Activated CD4-positive, alpha-beta T cell treated with anti-CD3 and anti-CD28 coated beads, Interleukin-2, amount 10 ng/mL, durations not matched to agents 24 days and 14 days (primary cell): ENCODE measurements at regions not wholly inside any gene's neighbourhood (a gene's known extent, or its start where the extent isn't known, plus 50 kb on each side); places are given as distances from the start of the nearest gene placed in this dataset.

Experiments used
- DNase-seq: peaks from one replicate; pipeline ENCODE4 v3.0.0; 2022
- H3K27ac Mint-ChIP-seq: one replicate; pipeline ENCODE4 v1.8.0; 2022; ENCODE audit warnings: mild to moderate bottlenecking, mixed read lengths
- H3K27me3 Mint-ChIP-seq: one replicate; pipeline ENCODE4 v1.8.0; 2022; ENCODE audit warnings: mixed read lengths
- H3K36me3 Mint-ChIP-seq: one replicate; pipeline ENCODE4 v1.8.0; 2022; ENCODE audit warnings: low read depth, mild to moderate bottlenecking, mixed read lengths
- H3K4me1 Mint-ChIP-seq: one replicate; pipeline ENCODE4 v1.8.0; 2021; ENCODE audit warnings: mixed read lengths
- H3K4me3 Mint-ChIP-seq: one replicate; pipeline ENCODE4 v1.8.0; 2022; ENCODE audit warnings: mild to moderate bottlenecking, moderate library complexity, mixed read lengths
- H3K9me3 Mint-ChIP-seq: one replicate; pipeline ENCODE4 v1.8.0; 2021; ENCODE audit warnings: mixed read lengths
- intact Hi-C: fragments of 100-400 bp; cut with micrococcal nuclease; formaldehyde crosslinking; loops from one replicate; pipeline ENCODE4 v1.15.1; 2023

- no peaks in the 10 kb centered on the region for H3K4me1 Mint-ChIP-seq
- DNase-seq = no peak
- no peaks in the 10 kb centered on the region for H3K27me3 Mint-ChIP-seq
- intact Hi-C loops = no loop called here
- no peaks in the 10 kb centered on the region for H3K36me3 Mint-ChIP-seq
- H3K27ac Mint-ChIP-seq = no peak overlapping the region
- H3K4me3 Mint-ChIP-seq = no peak overlapping the region
- H3K9me3 Mint-ChIP-seq = no peaks in the 10 kb centered on the region
These were observed 213.2 kb downstream of the SLC7A11 start for GRCh38 chr4:138028923-138029322.

- intact Hi-C loops = no loop called here
- Mint-ChIP-seq H3K27ac (no peak overlapping the region), H3K36me3 (no peaks in the 10 kb centered on the region), H3K27me3 (no peaks in the 10 kb centered on the region), H3K9me3 (no peaks in the 10 kb centered on the region), H3K4me3 (no peak overlapping the region), H3K4me1 (no peaks in the 10 kb centered on the region)
- DNase-seq = no peak
These were observed 220.9 kb downstream of the SLC7A11 start for GRCh38 chr4:138021139-138021830.

DNA sequence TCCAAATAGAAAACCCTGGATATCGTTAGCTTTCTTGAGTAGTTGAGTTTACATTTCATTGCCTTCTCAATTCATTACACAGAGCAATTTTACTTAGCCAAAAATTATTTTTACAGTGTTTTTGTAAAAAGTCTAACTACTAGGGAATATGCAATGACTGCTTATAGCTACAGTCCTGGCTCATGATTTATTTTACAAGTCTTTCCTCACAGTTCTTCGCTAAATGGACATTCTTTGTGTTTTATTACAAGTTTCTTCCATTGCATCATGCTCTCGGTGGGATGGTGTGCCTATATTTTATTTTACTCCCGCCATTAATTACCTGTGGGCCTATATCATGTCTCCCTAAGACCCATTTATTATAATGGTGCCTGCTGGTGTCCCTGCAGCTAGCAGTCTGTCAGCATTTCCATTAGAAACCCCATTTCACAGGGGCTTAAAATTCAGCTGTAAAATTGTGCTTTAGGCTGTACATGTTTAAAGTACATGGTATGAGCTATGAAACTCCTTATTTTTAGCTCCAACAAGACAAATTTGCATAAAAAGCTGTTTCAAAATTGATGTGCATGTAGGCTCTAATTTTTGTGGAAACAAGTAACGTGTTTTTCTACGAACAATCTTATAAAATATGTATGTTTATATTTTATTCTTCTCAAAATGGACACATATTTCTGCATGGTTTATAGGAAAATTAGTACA, 227.4 kb downstream of the SLC7A11 start:
- Mint-ChIP-seq H3K36me3 (no peaks in the 10 kb centered on the region), H3K27ac (no peak overlapping the region), H3K4me3 (no peak overlapping the region), H3K27me3 (no peaks in the 10 kb centered on the region), H3K4me1 (no peaks in the 10 kb centered on the region), H3K9me3 (no peaks in the 10 kb centered on the region)
- intact Hi-C loops = no loop called here
- DNase-seq = no peak

DNA sequence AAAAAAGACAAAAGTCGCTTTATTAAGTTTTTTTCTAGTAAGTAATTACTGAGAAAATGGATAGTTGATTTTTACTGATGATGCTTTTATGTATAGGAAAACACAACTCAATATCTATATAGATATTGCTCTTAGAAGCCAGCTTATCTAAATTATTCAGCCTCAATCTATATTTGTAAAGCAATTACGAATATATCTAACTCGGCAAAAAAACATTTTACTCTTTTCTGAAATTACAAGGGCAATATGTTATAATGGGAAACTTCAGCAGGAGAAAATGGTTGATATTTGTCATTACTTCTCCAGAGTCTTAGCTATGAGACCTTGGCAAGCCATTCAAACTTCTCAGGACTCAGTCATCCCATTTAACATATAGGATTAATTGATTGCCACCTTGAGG, 228.5 kb downstream of the SLC7A11 start:
- Mint-ChIP-seq H3K4me1 (no peaks in the 10 kb centered on the region), H3K36me3 (no peaks in the 10 kb centered on the region), H3K4me3 (no peak overlapping the region), H3K27me3 (no peaks in the 10 kb centered on the region), H3K9me3 (no peaks in the 10 kb centered on the region), H3K27ac (no peak overlapping the region)
- intact Hi-C loops = no loop called here
- no peak for DNase-seq

DNA sequence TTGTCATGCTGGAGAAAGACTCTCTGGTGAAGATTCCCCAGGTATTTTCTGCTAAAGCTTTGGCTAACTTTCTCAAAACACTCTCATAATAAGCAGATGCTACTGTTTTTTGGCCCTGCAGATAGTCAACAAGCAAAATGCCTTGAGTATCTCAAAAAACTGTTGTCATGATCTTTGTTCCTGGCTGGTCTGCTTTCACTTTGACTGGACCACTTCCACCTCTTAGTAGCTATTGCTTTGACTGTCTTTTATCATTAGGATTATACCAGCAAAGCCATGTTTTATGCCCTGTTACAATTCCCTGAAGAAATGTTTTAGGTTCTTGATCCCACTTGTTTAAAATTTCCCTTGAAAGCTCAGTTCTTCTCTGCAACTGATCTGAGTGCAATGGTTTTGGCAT, 231.5 kb downstream of the SLC7A11 start:
- Mint-ChIP-seq H3K4me1 (no peaks in the 10 kb centered on the region), H3K36me3 (no peaks in the 10 kb centered on the region), H3K27ac (no peak overlapping the region), H3K9me3 (no peaks in the 10 kb centered on the region), H3K4me3 (no peak overlapping the region), H3K27me3 (no peaks in the 10 kb centered on the region)
- no peak for DNase-seq
- intact Hi-C loops = no loop called here

DNA sequence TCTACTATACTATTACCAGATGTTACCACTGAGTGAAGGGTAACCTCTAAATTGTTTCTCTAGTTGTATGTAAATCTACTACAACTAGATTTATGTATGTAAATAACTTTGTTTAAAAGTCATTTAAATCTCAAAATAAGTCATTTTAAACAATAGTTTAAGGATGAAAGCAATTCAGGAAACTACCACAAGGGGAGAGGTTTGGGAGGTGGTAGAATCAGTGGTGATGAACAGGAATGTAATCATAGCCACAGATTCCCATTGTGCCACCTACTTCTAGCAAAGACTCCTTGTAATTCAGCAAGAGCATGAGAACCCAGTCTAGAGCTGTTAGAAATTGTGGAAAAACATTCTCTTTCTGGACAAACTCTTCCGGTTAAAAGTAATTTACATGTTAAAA, 234.6 kb downstream of the SLC7A11 start:
- no peak overlapping the region for H3K4me3 Mint-ChIP-seq
- no peaks in the 10 kb centered on the region for H3K36me3 Mint-ChIP-seq
- H3K9me3 Mint-ChIP-seq = no peaks in the 10 kb centered on the region
- no peak for DNase-seq
- H3K4me1 Mint-ChIP-seq = no peaks in the 10 kb centered on the region
- H3K27ac Mint-ChIP-seq = no peak overlapping the region
- intact Hi-C loops = no loop called here
- no peaks in the 10 kb centered on the region for H3K27me3 Mint-ChIP-seq

DNA sequence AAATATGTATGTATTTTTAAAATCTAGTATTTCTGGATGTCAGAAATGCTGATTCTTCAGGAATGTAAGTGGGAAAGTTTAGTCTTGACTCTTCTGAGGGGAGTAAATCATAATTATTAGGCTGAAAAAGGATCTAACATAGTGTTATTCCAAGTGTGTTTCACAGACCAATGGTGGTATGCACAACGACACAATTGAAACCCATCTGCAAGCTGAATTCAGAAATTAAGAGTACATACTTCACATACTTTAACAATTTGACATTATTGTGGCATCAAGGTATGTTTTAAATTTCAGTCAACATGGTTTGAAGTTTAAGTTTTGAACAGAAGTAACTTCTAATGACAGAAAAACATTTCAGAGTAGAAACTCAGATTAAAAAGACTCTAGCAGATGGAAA, 236.7 kb downstream of the SLC7A11 start:
- no peaks in the 10 kb centered on the region for H3K36me3 Mint-ChIP-seq
- H3K4me1 Mint-ChIP-seq = no peaks in the 10 kb centered on the region
- H3K9me3 Mint-ChIP-seq = no peaks in the 10 kb centered on the region
- intact Hi-C loops = no loop called here
- no peak for DNase-seq
- H3K27ac Mint-ChIP-seq = no peak overlapping the region
- no peak overlapping the region for H3K4me3 Mint-ChIP-seq
- no peaks in the 10 kb centered on the region for H3K27me3 Mint-ChIP-seq

DNA sequence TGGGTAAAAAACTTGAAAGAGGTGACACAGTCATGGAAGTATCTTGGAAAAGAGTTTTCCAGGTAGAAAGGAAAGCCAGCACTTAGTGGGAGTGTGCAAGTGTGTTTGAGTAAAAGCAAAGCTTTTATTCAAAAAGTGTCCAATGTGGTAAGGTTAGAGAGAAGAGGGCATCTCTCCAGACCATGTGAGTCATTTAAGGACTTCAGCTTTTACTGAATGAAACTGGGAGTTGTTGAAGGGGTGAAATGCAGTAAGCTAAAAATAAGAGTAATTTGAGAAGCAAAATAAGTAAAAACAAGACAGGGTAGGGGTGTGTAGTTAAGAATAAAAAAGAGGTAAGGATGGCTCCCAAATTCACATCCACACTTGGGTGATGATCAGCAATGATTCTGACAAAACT, 238.9 kb downstream of the SLC7A11 start:
- Mint-ChIP-seq H3K27me3 (no peaks in the 10 kb centered on the region), H3K4me1 (no peaks in the 10 kb centered on the region), H3K27ac (no peak overlapping the region), H3K9me3 (no peaks in the 10 kb centered on the region), H3K36me3 (no peaks in the 10 kb centered on the region), H3K4me3 (no peak overlapping the region)
- intact Hi-C loops = no loop called here
- DNase-seq = no peak

GRCh38 chr4:137998666-137999429, 243.3 kb downstream of the SLC7A11 start:
- no peak for DNase-seq
- Mint-ChIP-seq H3K27me3 (no peaks in the 10 kb centered on the region), H3K27ac (no peak overlapping the region), H3K4me3 (no peak overlapping the region), H3K4me1 (no peaks in the 10 kb centered on the region), H3K9me3 (no peaks in the 10 kb centered on the region), H3K36me3 (no peaks in the 10 kb centered on the region)
- intact Hi-C loops = no loop called here

DNA sequence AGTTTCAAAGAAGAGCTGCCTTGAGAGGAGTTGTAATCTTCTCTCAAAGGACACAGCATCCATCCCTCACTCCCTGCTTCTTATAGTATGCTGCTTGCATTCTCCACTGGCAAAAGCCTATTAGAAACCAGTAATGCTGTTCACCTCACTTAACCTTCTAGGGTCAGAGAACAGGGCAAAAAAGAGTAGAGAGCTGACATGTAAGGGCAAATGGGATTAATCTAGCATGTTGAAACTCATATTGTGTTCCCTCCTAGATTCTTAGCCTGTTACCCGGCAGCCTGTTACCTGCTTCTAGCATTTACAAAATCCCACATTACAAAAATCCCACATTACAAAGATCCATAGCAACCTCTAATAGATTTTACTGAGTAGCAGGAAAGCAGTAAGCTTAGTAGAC, 244.7 kb downstream of the SLC7A11 start:
- Mint-ChIP-seq H3K36me3 (no peaks in the 10 kb centered on the region), H3K27ac (no peak overlapping the region), H3K27me3 (no peaks in the 10 kb centered on the region), H3K9me3 (no peaks in the 10 kb centered on the region), H3K4me3 (no peak overlapping the region), H3K4me1 (no peaks in the 10 kb centered on the region)
- intact Hi-C loops = no loop called here
- no peak for DNase-seq

- no peaks in the 10 kb centered on the region for H3K4me1 Mint-ChIP-seq
- intact Hi-C loops = no loop called here
- H3K4me3 Mint-ChIP-seq = no peak overlapping the region
- no peak for DNase-seq
- no peaks in the 10 kb centered on the region for H3K36me3 Mint-ChIP-seq
- no peaks in the 10 kb centered on the region for H3K9me3 Mint-ChIP-seq
- H3K27ac Mint-ChIP-seq = no peak overlapping the region
- no peaks in the 10 kb centered on the region for H3K27me3 Mint-ChIP-seq
These were observed 247.3 kb downstream of the SLC7A11 start for GRCh38 chr4:137994853-137995252.

- Mint-ChIP-seq H3K4me3 (no peak overlapping the region), H3K9me3 (no peaks in the 10 kb centered on the region), H3K27me3 (no peaks in the 10 kb centered on the region), H3K27ac (no peak overlapping the region), H3K4me1 (no peaks in the 10 kb centered on the region), H3K36me3 (no peaks in the 10 kb centered on the region)
- no peak for DNase-seq
- intact Hi-C loops = no loop called here
These were observed 248.9 kb downstream of the SLC7A11 start for GRCh38 chr4:137993232-137993631.

- no peaks in the 10 kb centered on the region for H3K9me3 Mint-ChIP-seq
- no peaks in the 10 kb centered on the region for H3K36me3 Mint-ChIP-seq
- H3K27ac Mint-ChIP-seq = no peak overlapping the region
- H3K4me3 Mint-ChIP-seq = no peak overlapping the region
- no peaks in the 10 kb centered on the region for H3K27me3 Mint-ChIP-seq
- intact Hi-C loops = no loop called here
- no peak for DNase-seq
- no peaks in the 10 kb centered on the region for H3K4me1 Mint-ChIP-seq
These were observed 260.9 kb downstream of the SLC7A11 start for GRCh38 chr4:137981277-137981676.

DNA sequence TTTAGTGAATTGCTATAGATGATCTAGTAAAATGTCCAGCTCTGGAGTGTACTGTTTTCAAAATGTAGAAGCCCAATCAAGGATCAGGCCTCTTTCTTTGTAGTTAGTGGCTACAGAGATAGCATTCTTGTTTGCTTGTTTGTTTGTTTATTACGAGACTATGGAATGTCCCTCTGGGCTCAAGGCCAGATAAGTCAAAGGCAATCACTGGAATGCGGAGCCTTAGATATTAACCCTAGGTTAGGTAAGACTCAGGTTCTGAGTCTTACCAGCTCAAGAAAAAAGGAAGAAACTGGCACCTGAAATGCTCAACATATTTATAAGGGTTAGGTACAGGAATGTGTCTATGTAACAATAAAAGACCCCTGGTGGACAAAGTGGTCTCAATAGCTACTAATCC, 261.5 kb downstream of the SLC7A11 start:
- Mint-ChIP-seq H3K27me3 (no peaks in the 10 kb centered on the region), H3K9me3 (no peaks in the 10 kb centered on the region)
- intact Hi-C loops = no loop called here

More for the DNA sequence above, 261.5 kb downstream of the SLC7A11 start:
- Mint-ChIP-seq H3K4me3 (no peak overlapping the region), H3K4me1 (no peaks in the 10 kb centered on the region), H3K27ac (no peak overlapping the region), H3K36me3 (no peaks in the 10 kb centered on the region)
- DNase-seq = no peak
